SK-N-MC (cell line): ENCODE measurements at regions not wholly inside any gene's neighbourhood (a gene's known extent, or its start where the extent isn't known, plus 50 kb on each side); places are given as distances from the start of the nearest gene placed in this dataset.

Experiments used
- DNase-seq: peaks from one replicate; pipeline ENCODE4 v3.0.0-alpha.2; 2011; ENCODE audit warnings: low read depth, low spot score
- H3K27ac ChIP-seq: fragments of 200-600 bp; sonication (generic); 2 replicates; pipeline ENCODE4 v1.5.1; 2016; ENCODE audit warnings: mixed run types
- H3K36me3 ChIP-seq: fragments of 200-600 bp; sonication (generic); 2 replicates; pipeline ENCODE4 v1.6.1; 2017; ENCODE audit warnings: antibody characterized with exemption, low read length, mixed read lengths; ENCODE audit not compliant: insufficient read depth
- H3K4me3 ChIP-seq: fragments of 200-600 bp; sonication (generic); 2 replicates; pipeline ENCODE4 v1.5.1; 2016
- H3K9ac ChIP-seq: fragments of 200-600 bp; sonication (generic); 2 replicates; pipeline ENCODE4 v1.8.0; 2017; ENCODE audit warnings: mixed run types, mixed read lengths; ENCODE audit not compliant: insufficient read length
- H3K9me3 ChIP-seq: fragments of 200-600 bp; sonication (generic); 2 replicates; pipeline ENCODE4 v1.6.1; 2017; ENCODE audit warnings: low read depth, mild to moderate bottlenecking, antibody characterized with exemption, low read length, moderate library complexity, mixed read lengths
- EZH2 ChIP-seq: fragments of 200-600 bp; sonication (generic); IDR thresholded peaks from one replicate; pipeline ENCODE4 v1.6.1; 2017; ENCODE audit warnings: antibody characterized with exemption
- FOXP2 ChIP-seq: optimal IDR thresholded peaks from 2 replicates; pipeline ENCODE3; 2011; ENCODE audit warnings: mild to moderate bottlenecking, moderate library complexity; ENCODE audit not compliant: insufficient read depth; ENCODE audit errors: extremely low read length, control extremely low read depth
- POLR2AphosphoS5 ChIP-seq: IDR thresholded peaks from 2 replicates; pipeline ENCODE4 v1.6.1; 2012; ENCODE audit warnings: mild to moderate bottlenecking, low read depth, low read length, borderline replicate concordance

GRCh38 chr3:127118366-127118765 is 74.6 kb upstream of the PRR23E start:
- no peak for DNase-seq
- no peak overlapping the region for H3K4me3 ChIP-seq
- H3K36me3 ChIP-seq: no peaks in the 10 kb centered on the region
- no peak overlapping the region for H3K27ac ChIP-seq
- H3K9ac ChIP-seq: no peak overlapping the region
- TF ChIP-seq EZH2 (no peak), POLR2AphosphoS5 (no peak), FOXP2 (no peak)
- H3K9me3 ChIP-seq: no peaks in the 10 kb centered on the region

- Histone ChIP-seq H3K9me3 (no peaks in the 10 kb centered on the region), H3K36me3 (no peaks in the 10 kb centered on the region), H3K4me3 (no peak overlapping the region), H3K27ac (no peak overlapping the region), H3K9ac (no peak overlapping the region)
- TF ChIP-seq EZH2 (no peak), POLR2AphosphoS5 (no peak), FOXP2 (no peak)
- no peak for DNase-seq
Observed at GRCh38 chr3:127119693-127120464, 73.1 kb upstream of the PRR23E start.

- no peak for DNase-seq
- Histone ChIP-seq H3K36me3 (no peaks in the 10 kb centered on the region), H3K27ac (no peak overlapping the region), H3K9ac (no peak overlapping the region), H3K9me3 (no peaks in the 10 kb centered on the region), H3K4me3 (no peak overlapping the region)
- TF ChIP-seq POLR2AphosphoS5 (no peak), EZH2 (no peak), FOXP2 (no peak)
Observed at GRCh38 chr3:127120851-127121647, 71.9 kb upstream of the PRR23E start.

- no peaks in the 10 kb centered on the region for H3K36me3 ChIP-seq
- no peak for DNase-seq
- TF ChIP-seq EZH2: no peak
- TF ChIP-seq FOXP2: no peak
- TF ChIP-seq POLR2AphosphoS5: no peak
- H3K9ac ChIP-seq: no peak overlapping the region
- no peaks in the 10 kb centered on the region for H3K9me3 ChIP-seq
- H3K27ac ChIP-seq: no peak overlapping the region
- H3K4me3 ChIP-seq: no peak overlapping the region
Observed at GRCh38 chr3:127121885-127122284, 71.0 kb upstream of the PRR23E start.

GRCh38 chr3:127123533-127123932 is 69.4 kb upstream of the PRR23E start:
- no peak overlapping the region for H3K4me3 ChIP-seq
- H3K36me3 ChIP-seq: no peaks in the 10 kb centered on the region
- no peak overlapping the region for H3K27ac ChIP-seq
- no peak for DNase-seq
- no peaks in the 10 kb centered on the region for H3K9me3 ChIP-seq
- H3K9ac ChIP-seq: no peak overlapping the region
- TF ChIP-seq POLR2AphosphoS5 (no peak), FOXP2 (no peak), EZH2 (no peak)

GRCh38 chr3:127124120-127124519 is 68.8 kb upstream of the PRR23E start:
- Histone ChIP-seq H3K36me3 (no peaks in the 10 kb centered on the region), H3K9me3 (no peaks in the 10 kb centered on the region), H3K27ac (no peak overlapping the region), H3K9ac (no peak overlapping the region), H3K4me3 (no peak overlapping the region)
- no peak for DNase-seq
- TF ChIP-seq POLR2AphosphoS5: no peak
- no peak for TF ChIP-seq EZH2
- TF ChIP-seq FOXP2: no peak

GRCh38 chr3:127131424-127132170 is 61.3 kb upstream of the PRR23E start:
- DNase-seq: no peak
- H3K9me3 ChIP-seq: no peaks in the 10 kb centered on the region

GRCh38 chr3:127132876-127133275 is 60.1 kb upstream of the PRR23E start:
- no peaks in the 10 kb centered on the region for H3K36me3 ChIP-seq
- H3K27ac ChIP-seq: no peak overlapping the region
- no peaks in the 10 kb centered on the region for H3K9me3 ChIP-seq
- H3K9ac ChIP-seq: no peak overlapping the region
- TF ChIP-seq POLR2AphosphoS5 (no peak), FOXP2 (no peak), EZH2 (no peak)
- no peak for DNase-seq
- no peak overlapping the region for H3K4me3 ChIP-seq

More at GRCh38 chr3:127131424-127132170, 61.3 kb upstream of the PRR23E start:
- TF ChIP-seq POLR2AphosphoS5: no peak
- TF ChIP-seq FOXP2: no peak
- no peak for TF ChIP-seq EZH2
- Histone ChIP-seq H3K4me3 (no peak overlapping the region), H3K9ac (no peak overlapping the region), H3K27ac (no peak overlapping the region), H3K36me3 (no peaks in the 10 kb centered on the region)
